AG09309 (cell line): ENCODE measurements at regions not wholly inside any gene's neighbourhood (a gene's known extent, or its start where the extent isn't known, plus 50 kb on each side); places are given as distances from the start of the nearest gene placed in this dataset.
"Not testable (repeated sequence)": the region's sequence is repeated elsewhere in the genome, so short reads cannot be mapped to it uniquely, and the experiment has no call there.

Experiments
- DNase-seq: peaks from one replicate; pipeline ENCODE4 v3.0.0-alpha.2; 2010; ENCODE audit warnings: low read depth
- H3K4me3 ChIP-seq: 2 replicates; pipeline ENCODE4 v1.5.1; 2011; ENCODE audit warnings: mild to moderate bottlenecking, low read depth, low read length, moderate library complexity; ENCODE audit not compliant: control insufficient read depth
- CTCF ChIP-seq: IDR thresholded peaks from 2 replicates; pipeline ENCODE4 v1.5.1; 2011; ENCODE audit warnings: mild to moderate bottlenecking, low read depth, low read length, inconsistent platforms; ENCODE audit not compliant: insufficient read depth, control insufficient read depth; ENCODE audit errors: missing control alignments

- DNase-seq: no peak
- no peak for TF ChIP-seq CTCF
- no peak overlapping the region for H3K4me3 ChIP-seq
Observed at GRCh38 chr1:95668165-95668564, 434.2 kb downstream of the RWDD3 start.

DNA sequence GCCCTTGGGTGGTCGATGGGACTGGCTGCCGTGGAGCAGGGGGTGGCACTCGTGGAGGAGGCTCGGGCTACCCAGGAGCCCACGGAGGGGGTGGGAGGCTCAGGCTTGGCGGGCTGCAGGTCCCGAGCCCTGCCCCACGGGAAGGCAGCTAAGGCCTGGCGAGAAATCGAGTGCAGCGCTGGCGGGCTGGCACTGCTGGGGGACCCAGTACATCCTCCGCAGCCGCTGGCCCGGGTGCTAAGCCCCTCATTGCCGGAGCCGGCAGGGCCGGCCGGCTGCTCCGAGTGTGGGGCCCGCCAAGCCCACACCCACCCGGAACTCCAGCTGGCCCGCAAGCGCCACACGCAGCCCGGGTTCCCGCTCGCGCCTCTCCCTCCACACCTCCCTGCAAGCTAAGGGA lies 435.6 kb downstream of the RWDD3 start:
- not testable (repeated sequence) for H3K4me3 ChIP-seq, DNase-seq

- no peak for DNase-seq
- H3K4me3 ChIP-seq: no peak overlapping the region
- TF ChIP-seq CTCF: no peak
Observed at GRCh38 chr1:95671098-95671497, 437.1 kb downstream of the RWDD3 start.

DNA sequence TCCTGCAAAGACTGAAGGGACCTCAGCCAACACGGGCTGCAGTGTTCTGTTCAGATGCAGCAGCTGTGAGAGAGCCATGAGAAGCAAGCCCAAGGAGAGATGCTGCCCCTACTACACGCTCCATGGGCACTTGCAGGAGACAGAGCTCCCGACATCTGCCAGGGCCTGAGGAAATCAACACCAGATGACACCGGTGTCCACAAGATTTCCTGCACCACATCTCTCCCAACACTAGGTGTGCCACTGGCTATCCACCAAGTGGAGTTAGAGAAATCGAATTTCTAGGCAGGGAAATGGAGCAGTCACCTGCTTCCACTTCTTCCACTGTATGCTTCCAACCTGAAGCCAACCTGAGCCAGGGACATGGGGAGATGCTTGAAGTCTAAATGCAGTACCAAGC lies 445.3 kb downstream of the RWDD3 start:
- DNase-seq: no peak
- H3K4me3 ChIP-seq: no peak overlapping the region
- no peak for TF ChIP-seq CTCF

- no peak overlapping the region for H3K4me3 ChIP-seq
- DNase-seq: no peak
- TF ChIP-seq CTCF: no peak
Observed at GRCh38 chr1:95685081-95685480, 451.1 kb downstream of the RWDD3 start.

DNA sequence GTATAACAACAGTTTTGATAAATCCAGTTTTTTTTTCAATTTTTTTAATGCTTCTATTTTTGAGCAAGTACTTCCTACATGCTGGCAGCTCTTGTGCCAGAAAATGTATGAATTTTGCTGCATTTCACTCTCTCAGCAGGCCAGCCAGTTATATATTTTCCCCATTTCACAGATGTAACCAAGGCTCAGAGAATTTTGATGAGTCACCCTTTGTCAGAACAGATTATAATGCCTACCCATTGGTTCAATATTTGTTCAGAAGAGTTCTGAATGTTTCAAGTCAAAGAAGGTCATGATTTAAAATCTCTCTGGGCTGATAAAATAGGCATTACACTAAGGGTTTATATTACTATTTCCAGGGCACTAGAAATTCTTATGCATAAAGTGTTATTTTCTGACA lies 452.2 kb downstream of the RWDD3 start:
- no peak overlapping the region for H3K4me3 ChIP-seq
- TF ChIP-seq CTCF: no peak
- DNase-seq: no peak

DNA sequence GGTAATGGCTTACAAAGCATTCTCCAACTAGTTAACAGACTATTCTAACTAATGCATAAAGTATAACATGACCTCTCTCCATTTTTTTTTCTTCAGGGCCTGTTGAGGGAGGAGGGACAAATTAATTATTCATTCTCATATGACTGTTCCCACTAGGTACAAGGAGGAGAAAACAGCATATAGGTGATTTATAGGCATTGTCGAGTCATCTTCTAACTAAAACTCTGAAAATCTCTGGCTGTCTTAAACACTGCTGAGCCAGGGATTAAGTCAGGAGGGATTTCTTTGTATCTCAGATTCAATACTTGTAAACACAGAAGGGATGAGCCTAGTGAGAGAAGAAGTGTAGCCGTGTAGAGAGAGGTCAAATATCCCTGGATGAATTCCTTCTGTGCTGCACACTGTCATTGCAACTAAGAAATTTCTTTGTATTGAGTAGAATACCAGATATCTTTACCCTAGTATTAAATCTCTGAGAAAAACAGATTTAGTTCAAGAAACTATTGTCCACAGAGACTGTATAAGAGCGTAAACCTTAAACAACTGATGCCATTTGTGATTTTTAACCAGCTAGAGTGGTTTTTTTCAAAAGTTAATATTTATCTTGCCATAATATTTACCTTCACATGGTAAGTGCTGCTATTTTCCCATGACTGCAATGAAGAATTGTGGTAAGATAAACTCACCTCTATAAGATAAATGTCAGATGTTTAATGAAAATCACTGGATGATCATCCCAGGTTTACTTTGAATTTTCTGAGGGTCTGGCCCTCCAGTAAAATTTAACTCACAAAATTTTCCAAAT lies 465.3 kb downstream of the RWDD3 start:
- no peak for TF ChIP-seq CTCF
- no peak for DNase-seq
- no peak overlapping the region for H3K4me3 ChIP-seq
